ENCODE measurements at regions not wholly inside any gene's neighbourhood (a gene's known extent, or its start where the extent isn't known, plus 50 kb on each side); places are given as distances from the start of the nearest gene placed in this dataset.
"Not testable (repeated sequence)": the region's sequence is repeated elsewhere in the genome, so short reads cannot be mapped to it uniquely, and the experiment has no call there.

- no peak overlapping the region for H3K4me3 ChIP-seq (ENCODE audit: low read length)
- no peak for DNase-seq (ENCODE audit: low read depth)
- TF ChIP-seq, protein P1, sequence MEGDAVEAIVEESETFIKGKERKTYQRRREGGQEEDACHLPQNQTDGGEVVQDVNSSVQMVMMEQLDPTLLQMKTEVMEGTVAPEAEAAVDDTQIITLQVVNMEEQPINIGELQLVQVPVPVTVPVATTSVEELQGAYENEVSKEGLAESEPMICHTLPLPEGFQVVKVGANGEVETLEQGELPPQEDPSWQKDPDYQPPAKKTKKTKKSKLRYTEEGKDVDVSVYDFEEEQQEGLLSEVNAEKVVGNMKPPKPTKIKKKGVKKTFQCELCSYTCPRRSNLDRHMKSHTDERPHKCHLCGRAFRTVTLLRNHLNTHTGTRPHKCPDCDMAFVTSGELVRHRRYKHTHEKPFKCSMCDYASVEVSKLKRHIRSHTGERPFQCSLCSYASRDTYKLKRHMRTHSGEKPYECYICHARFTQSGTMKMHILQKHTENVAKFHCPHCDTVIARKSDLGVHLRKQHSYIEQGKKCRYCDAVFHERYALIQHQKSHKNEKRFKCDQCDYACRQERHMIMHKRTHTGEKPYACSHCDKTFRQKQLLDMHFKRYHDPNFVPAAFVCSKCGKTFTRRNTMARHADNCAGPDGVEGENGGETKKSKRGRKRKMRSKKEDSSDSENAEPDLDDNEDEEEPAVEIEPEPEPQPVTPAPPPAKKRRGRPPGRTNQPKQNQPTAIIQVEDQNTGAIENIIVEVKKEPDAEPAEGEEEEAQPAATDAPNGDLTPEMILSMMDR (IDR thresholded peaks at IDR 0.05; ENCODE audit: insufficient read depth, low read depth, low read length, missing control alignments) = no peak
These were observed 305.6 kb upstream of the TMTC4 start for GRCh38 chr13:100980171-100980570.

DNA sequence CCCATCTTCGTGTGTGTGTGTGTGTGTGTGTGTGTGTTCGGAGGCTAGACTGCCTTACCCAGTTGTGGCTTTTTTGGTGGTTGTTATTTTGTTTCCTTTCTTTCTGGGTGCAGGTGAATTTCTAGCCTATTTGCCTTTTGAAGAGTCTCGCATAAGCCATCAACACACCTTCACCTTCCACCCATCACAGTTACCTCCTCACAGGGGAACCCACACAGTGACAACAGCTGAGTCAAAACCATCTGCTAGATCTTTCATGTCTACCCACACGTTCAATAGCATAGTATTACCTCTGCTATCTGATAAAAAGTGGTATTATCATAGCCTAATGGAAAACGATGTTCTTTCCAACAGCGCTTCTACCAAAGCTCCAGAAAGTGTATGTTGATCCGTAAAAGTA is 303.2 kb upstream of the TMTC4 start:
- no peak for DNase-seq (ENCODE audit: low read depth)
- H3K4me3 ChIP-seq (ENCODE audit: low read length) = no peak overlapping the region
- TF ChIP-seq, protein P1 (IDR thresholded peaks at IDR 0.05; ENCODE audit: insufficient read depth, low read depth, low read length, missing control alignments) = no peak

DNA sequence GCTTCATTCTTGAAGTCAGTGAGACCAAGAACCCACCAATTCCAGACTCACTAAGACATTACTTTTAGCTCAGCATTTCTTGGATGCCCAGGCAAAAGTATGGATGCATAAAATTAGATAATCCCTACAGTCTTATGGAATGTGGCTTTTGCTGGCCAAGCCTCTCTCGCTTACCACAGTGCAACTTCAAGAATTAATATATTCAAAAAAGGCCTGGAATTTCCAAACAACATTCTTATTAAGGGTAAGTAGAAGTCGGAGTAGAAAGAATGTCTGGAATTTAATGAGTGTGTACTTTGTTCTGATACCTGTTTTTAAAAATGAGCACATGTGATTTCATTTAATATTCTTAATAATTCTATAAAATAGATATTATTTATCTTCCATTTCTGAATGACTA is 302.4 kb upstream of the TMTC4 start:
- no peak for DNase-seq (ENCODE audit: low read depth)
- no peak overlapping the region for H3K4me3 ChIP-seq (ENCODE audit: low read length)
- TF ChIP-seq, protein P1 (IDR thresholded peaks at IDR 0.05; ENCODE audit: insufficient read depth, low read depth, low read length, missing control alignments) = no peak

DNA sequence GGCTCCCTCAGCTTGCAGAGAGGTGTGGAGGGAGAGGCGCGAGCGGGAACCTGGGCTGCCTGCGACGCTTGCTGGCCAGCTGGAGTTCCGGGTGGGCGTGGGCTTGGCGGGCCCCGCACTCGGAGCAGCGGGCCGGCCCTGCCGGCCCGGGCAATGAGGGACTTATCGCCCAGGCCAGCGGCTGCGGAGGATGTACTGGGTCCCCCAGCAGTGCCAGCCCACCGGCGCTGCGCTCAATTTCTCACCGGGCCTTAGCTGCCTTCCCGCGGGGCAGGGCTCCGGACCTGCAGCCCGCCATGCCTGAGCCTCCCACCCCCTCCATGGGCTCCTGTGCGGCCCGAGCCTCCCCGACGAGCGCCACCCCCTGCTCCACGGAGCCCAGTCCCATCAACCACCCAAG is 301.1 kb upstream of the TMTC4 start:
- H3K4me3 ChIP-seq (ENCODE audit: low read length); DNase-seq (ENCODE audit: low read depth): not testable (repeated sequence)

- H3K4me3 ChIP-seq (ENCODE audit: low read length) = no peak overlapping the region
- TF ChIP-seq, protein P1 (IDR thresholded peaks at IDR 0.05; ENCODE audit: insufficient read depth, low read depth, low read length, missing control alignments) = no peak
- DNase-seq (ENCODE audit: low read depth) = no peak
These were observed 288.0 kb upstream of the TMTC4 start for GRCh38 chr13:100962585-100962984.

GRCh38 chr13:100961186-100961585 is 286.6 kb upstream of the TMTC4 start:
- DNase-seq (ENCODE audit: low read depth) = no peak
- H3K4me3 ChIP-seq (ENCODE audit: low read length) = no peak overlapping the region
- TF ChIP-seq, protein P1 (IDR thresholded peaks at IDR 0.05; ENCODE audit: insufficient read depth, low read depth, low read length, missing control alignments) = no peak

DNA sequence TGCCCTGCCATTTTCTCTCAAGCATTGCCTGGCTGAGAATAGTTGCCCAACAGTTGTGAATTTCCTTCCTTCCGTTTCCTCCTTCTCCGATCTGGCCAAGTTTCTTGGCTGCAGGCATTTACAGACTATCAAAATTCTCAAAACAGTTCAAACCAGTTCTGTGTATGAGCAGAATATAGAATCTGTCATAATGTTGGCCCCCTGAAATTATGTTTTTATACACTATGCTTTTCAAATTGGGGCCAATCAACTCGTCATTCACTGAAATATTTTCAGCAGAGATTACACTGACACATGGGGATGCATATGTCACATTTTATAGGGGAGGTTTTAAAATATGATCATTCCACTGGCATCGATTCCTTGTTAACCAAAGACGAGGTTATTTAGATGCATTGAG is 284.2 kb upstream of the TMTC4 start:
- H3K4me3 ChIP-seq (ENCODE audit: low read length) = no peak overlapping the region
- TF ChIP-seq, protein P1 (IDR thresholded peaks at IDR 0.05; ENCODE audit: insufficient read depth, low read depth, low read length, missing control alignments) = no peak
- DNase-seq (ENCODE audit: low read depth) = no peak

DNA sequence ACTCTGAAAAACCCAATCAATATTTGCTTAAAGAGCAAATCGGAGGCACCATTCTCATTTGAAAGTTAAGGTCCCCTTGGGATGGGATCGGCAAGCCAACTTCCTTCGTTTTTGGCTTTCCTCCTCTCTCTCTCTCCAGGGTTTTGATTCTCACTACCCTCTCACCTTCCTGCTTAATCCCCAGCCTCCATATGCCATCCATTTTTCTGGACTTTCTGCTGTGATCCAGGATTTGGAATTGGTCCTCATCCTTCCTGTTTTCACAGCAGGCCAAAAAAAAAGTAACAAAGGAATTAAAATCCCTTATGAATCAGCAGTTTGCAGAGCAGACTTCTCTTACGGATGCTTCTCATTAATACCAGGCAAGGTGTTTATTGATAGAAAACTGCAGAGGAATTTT is 283.1 kb upstream of the TMTC4 start:
- TF ChIP-seq, protein P1 (IDR thresholded peaks at IDR 0.05; ENCODE audit: insufficient read depth, low read depth, low read length, missing control alignments) = no peak
- no peak overlapping the region for H3K4me3 ChIP-seq (ENCODE audit: low read length)
- no peak for DNase-seq (ENCODE audit: low read depth)

Data from epithelial cell of esophagus (primary cell).